Hematopoietic multipotent progenitor cell treated with erythropoietin and hydrocortisone succinate and interleukin-3 and kit ligand, for 6 days (in vitro differentiated cells): ENCODE measurements at regions not wholly inside any gene's neighbourhood (a gene's known extent, or its start where the extent isn't known, plus 50 kb on each side); places are given as distances from the start of the nearest gene placed in this dataset.
A peak's percentile ranks its signal among the peaks of the same experiment; 100 is the strongest.

Experiments
- DNase-seq: peaks from one replicate; pipeline ENCODE4 v3.0.0-alpha.2; 2015

GRCh38 chr6:62474793-62475192, 188.8 kb upstream of the KHDRBS2 start:
- no peak for DNase-seq

- no peak for DNase-seq
Observed at GRCh38 chr6:62466607-62467006, 180.6 kb upstream of the KHDRBS2 start.

- peak; percentile 95 for DNase-seq
Observed at GRCh38 chr6:62465206-62465605, 179.2 kb upstream of the KHDRBS2 start.

GRCh38 chr6:62452586-62452985, 166.6 kb upstream of the KHDRBS2 start:
- DNase-seq = no peak

- no peak for DNase-seq
Observed at GRCh38 chr6:62446647-62447316, 160.8 kb upstream of the KHDRBS2 start.

GRCh38 chr6:62445521-62445920, 159.5 kb upstream of the KHDRBS2 start:
- no peak for DNase-seq

- DNase-seq = no peak
Observed at GRCh38 chr6:62441182-62441581, 155.2 kb upstream of the KHDRBS2 start.

GRCh38 chr6:62429781-62430180, 143.8 kb upstream of the KHDRBS2 start:
- no peak for DNase-seq

GRCh38 chr6:62400521-62401259, 114.7 kb upstream of the KHDRBS2 start:
- no peak for DNase-seq

- DNase-seq = no peak
Observed at GRCh38 chr6:62393608-62394007, 107.6 kb upstream of the KHDRBS2 start.

- no peak for DNase-seq
Observed at GRCh38 chr6:62392291-62392690, 106.3 kb upstream of the KHDRBS2 start.

GRCh38 chr6:62391358-62391757, 105.3 kb upstream of the KHDRBS2 start:
- no peak for DNase-seq

- no peak for DNase-seq
Observed at GRCh38 chr6:62390401-62390800, 104.4 kb upstream of the KHDRBS2 start.

- DNase-seq = no peak
Observed at GRCh38 chr6:62371453-62372210, 85.6 kb upstream of the KHDRBS2 start.

GRCh38 chr6:62367601-62368000, 81.6 kb upstream of the KHDRBS2 start:
- DNase-seq = peak; percentile 69

- DNase-seq = no peak
Observed at GRCh38 chr6:62362097-62362496, 76.1 kb upstream of the KHDRBS2 start.

GRCh38 chr6:62357835-62358234, 71.8 kb upstream of the KHDRBS2 start:
- peak; percentile 20 for DNase-seq

GRCh38 chr6:62354261-62354660, 68.2 kb upstream of the KHDRBS2 start:
- DNase-seq = peak; percentile 2

GRCh38 chr6:62345962-62346689, 60.1 kb upstream of the KHDRBS2 start:
- no peak for DNase-seq

- no peak for DNase-seq
Observed at GRCh38 chr6:62345446-62345845, 59.4 kb upstream of the KHDRBS2 start.

GRCh38 chr6:62344850-62345249, 58.8 kb upstream of the KHDRBS2 start:
- no peak for DNase-seq

GRCh38 chr6:62338477-62338876, 52.5 kb upstream of the KHDRBS2 start:
- DNase-seq = no peak
